Loucy (cell line): ENCODE measurements at regions not wholly inside any gene's neighbourhood (a gene's known extent, or its start where the extent isn't known, plus 50 kb on each side); places are given as distances from the start of the nearest gene placed in this dataset.

Source experiments
- H2AFZ ChIP-seq: fragments of 200-600 bp; sonication (generic); 2 replicates; pipeline ENCODE4 v1.6.0; 2016; ENCODE audit warnings: antibody characterized with exemption, mild to moderate bottlenecking, low read length, moderate library complexity
- H3F3A ChIP-seq: fragments of 200-600 bp; 2 replicates; pipeline ENCODE4 v1.6.0; 2016; ENCODE audit warnings: antibody characterized with exemption, low read depth, mild to moderate bottlenecking
- H3K27me3 ChIP-seq: fragments of 200-600 bp; sonication (generic); 2 replicates; pipeline ENCODE4 v1.6.1; 2014; ENCODE audit warnings: low read length, mild to moderate bottlenecking; ENCODE audit not compliant: insufficient read depth, poor library complexity, severe bottlenecking
- H3K36me3 ChIP-seq: fragments of 200-600 bp; sonication (generic); 2 replicates; pipeline ENCODE4 v1.6.1; 2016; ENCODE audit warnings: low read length; ENCODE audit not compliant: insufficient read depth
- H3K4me1 ChIP-seq: fragments of 200-600 bp; sonication (generic); 2 replicates; pipeline ENCODE4 v1.5.1; 2014; ENCODE audit warnings: low read length, mild to moderate bottlenecking; ENCODE audit not compliant: insufficient read depth, poor library complexity, severe bottlenecking
- H3K4me2 ChIP-seq: fragments of 200-600 bp; sonication (generic); 2 replicates; pipeline ENCODE4 v1.6.0; 2014; ENCODE audit warnings: antibody characterized with exemption, low read length, low read depth, mild to moderate bottlenecking; ENCODE audit not compliant: poor library complexity, severe bottlenecking
- H3K4me3 ChIP-seq: fragments of 200-600 bp; sonication (generic); 2 replicates; pipeline ENCODE4 v1.5.1; 2014; ENCODE audit warnings: low read length, mild to moderate bottlenecking, mixed read lengths; ENCODE audit not compliant: poor library complexity, severe bottlenecking
- H3K79me2 ChIP-seq: fragments of 200-600 bp; sonication (generic); 2 replicates; pipeline ENCODE4 v1.6.1; 2014; ENCODE audit warnings: low read length; ENCODE audit not compliant: insufficient read depth
- H3K9ac ChIP-seq: fragments of 200-600 bp; sonication (generic); 2 replicates; pipeline ENCODE4 v1.6.0; 2014; ENCODE audit warnings: mild to moderate bottlenecking, low read depth, low read length, moderate library complexity; ENCODE audit not compliant: poor library complexity, severe bottlenecking
- H3K9me2 ChIP-seq: fragments of 200-600 bp; sonication (generic); replicated peaks from 2 replicates; pipeline ENCODE4 v1.6.1; 2016; ENCODE audit warnings: low read depth, low read length, mixed read lengths
- H3K9me3 ChIP-seq: fragments of 200-600 bp; sonication (generic); 2 replicates; pipeline ENCODE4 v1.6.1; 2014; ENCODE audit warnings: mild to moderate bottlenecking, antibody characterized with exemption, low read length, low read depth; ENCODE audit not compliant: insufficient read depth
- H4K20me1 ChIP-seq: fragments of 200-600 bp; sonication (generic); 2 replicates; pipeline ENCODE4 v1.6.0; 2014; ENCODE audit warnings: antibody characterized with exemption, low read length, mild to moderate bottlenecking; ENCODE audit not compliant: insufficient read depth, poor library complexity, severe bottlenecking
- CTCF ChIP-seq: fragments of 200-600 bp; sonication (generic); conservative IDR thresholded peaks from 2 replicates; pipeline ENCODE4 v1.5.1; 2014; ENCODE audit warnings: mild to moderate bottlenecking, antibody characterized with exemption, low read length
- EZH2phosphoT487 ChIP-seq: fragments of 200-600 bp; IDR thresholded peaks from 2 replicates; pipeline ENCODE4 v1.6.1; 2018; ENCODE audit warnings: antibody characterized with exemption, mild to moderate bottlenecking, moderate library complexity, borderline replicate concordance

- Histone ChIP-seq H3K4me3 (no peak overlapping the region), H3K9me2 (no peaks in the 10 kb centered on the region), H3F3A (no peaks in the 10 kb centered on the region), H2AFZ (no peak overlapping the region), H3K36me3 (no peaks in the 10 kb centered on the region), H3K4me1 (peaks cover 35% of the 10 kb centered on the region), H3K27me3 (no peaks in the 10 kb centered on the region), H3K9ac (no peak overlapping the region), H3K4me2 (no peak overlapping the region), H4K20me1 (no peaks in the 10 kb centered on the region), H3K79me2 (no peaks in the 10 kb centered on the region), H3K9me3 (no peaks in the 10 kb centered on the region)
- TF ChIP-seq EZH2phosphoT487 = no peak
- TF ChIP-seq CTCF = no peak
Observed at GRCh38 chr6:2549834-2550233, 200.9 kb downstream of the MYLK4 start.

- H3K27me3 ChIP-seq = no peaks in the 10 kb centered on the region
- no peaks in the 10 kb centered on the region for H4K20me1 ChIP-seq
- H3K79me2 ChIP-seq = no peaks in the 10 kb centered on the region
- H3K4me2 ChIP-seq = peak overlapping the region; percentile 28
- no peaks in the 10 kb centered on the region for H3K9me3 ChIP-seq
- no peaks in the 10 kb centered on the region for H3K9me2 ChIP-seq
- no peak overlapping the region for H3K9ac ChIP-seq
- H3F3A ChIP-seq = peaks cover 3% of the 10 kb centered on the region; the same call in 1 of the 2 replicates
- no peak for TF ChIP-seq EZH2phosphoT487
- no peak for TF ChIP-seq CTCF
- no peak overlapping the region for H2AFZ ChIP-seq
- no peak overlapping the region for H3K4me3 ChIP-seq
- H3K4me1 ChIP-seq = peaks cover 52% of the 10 kb centered on the region
- H3K36me3 ChIP-seq = no peaks in the 10 kb centered on the region
Observed at GRCh38 chr6:2547355-2547754, 203.4 kb downstream of the MYLK4 start.

- H3K4me3 ChIP-seq = no peak overlapping the region
- peaks cover 3% of the 10 kb centered on the region; the same call in 1 of the 2 replicates for H3F3A ChIP-seq
- peak overlapping the region; percentile 28 for H3K4me2 ChIP-seq
Observed at GRCh38 chr6:2546901-2547300, 203.8 kb downstream of the MYLK4 start.

More at GRCh38 chr6:2546901-2547300, 203.8 kb downstream of the MYLK4 start:
- Histone ChIP-seq H3K4me1 (peaks cover 57% of the 10 kb centered on the region), H3K9me2 (no peaks in the 10 kb centered on the region), H4K20me1 (no peaks in the 10 kb centered on the region), H3K9me3 (no peaks in the 10 kb centered on the region), H3K27me3 (no peaks in the 10 kb centered on the region), H3K9ac (no peak overlapping the region), H2AFZ (no peak overlapping the region), H3K79me2 (no peaks in the 10 kb centered on the region), H3K36me3 (no peaks in the 10 kb centered on the region)
- no peak for TF ChIP-seq EZH2phosphoT487
- TF ChIP-seq CTCF = no peak
